Adrenal gland (tissue), 5 donors: ENCODE measurements at regions not wholly inside any gene's neighbourhood (a gene's known extent, or its start where the extent isn't known, plus 50 kb on each side); places are given as distances from the start of the nearest gene placed in this dataset.

Source experiments
- CTCF ChIP-seq, 6 experiments: fragments of 450-650 bp in 4 of 6; fragments of 200-600 bp in 2 of 6; sonication (generic) in 1 of 6; IDR thresholded peaks; 1 replicate in 5 of 6; 2 replicates in 1 of 6; pipeline versions ENCODE4 v1.5.1 to v1.8.0; 2016 to 2021; ENCODE audit warnings: antibody characterized with exemption in 6 of 6, mild to moderate bottlenecking in 2 of 6, moderate library complexity in 1 of 6
- POLR2A ChIP-seq, 2 donors: fragments of 450-650 bp; IDR thresholded peaks; one replicate each; pipeline ENCODE4 v1.6.1; 2017; ENCODE audit warnings: antibody characterized with exemption in 2 of 2, mild to moderate bottlenecking in 2 of 2, moderate library complexity in 1 of 2
- donor health status: DM: no; HTN: no; CAD: no.

GRCh38 chr1:86798608-86799291 is 94.4 kb downstream of the SH3GLB1 start:
- TF ChIP-seq CTCF (IDR thresholded peaks at IDR 0.05) (no peak), POLR2A (IDR thresholded peaks at IDR 0.05) (no peak)
